HepG2 (cell line): ENCODE measurements at regions not wholly inside any gene's neighbourhood (a gene's known extent, or its start where the extent isn't known, plus 50 kb on each side); places are given as distances from the start of the nearest gene placed in this dataset.

Experiments
- ATAC-seq: fragments of 200-7000 bp; cut with Tn5 transposase; 3 replicates; pipeline ENCODE4 v1.9.1; 2020; ENCODE audit warnings: mild to moderate bottlenecking, moderate library complexity
- BruUV-seq: library from RNA; stranded (reverse); fragments of 400-500 nt; replicated peaks from 2 replicates; lab custom pipeline; 2021; lab: Mats Ljungman, UMichigan
- CTCF ChIA-PET: fragments of 300-600 bp; formaldehyde crosslinking; extraction: SDS; loops from one replicate; lab custom pipeline; 2021; ENCODE audit warnings: low total read pairs, inconsistent platforms, low intra/inter-chr PET ratio; lab: Yijun Ruan, JAX
- POLR2A ChIA-PET: fragments of 350-600 bp; sonication (Branson Sonifier 250); formaldehyde crosslinking; loops from one replicate; lab custom pipeline; 2020; ENCODE audit warnings: antibody characterized with exemption, inconsistent platforms; lab: Yijun Ruan, JAX
- DNase-seq: peaks from one replicate; pipeline ENCODE4 v3.0.0-alpha.2; 2015; ENCODE audit warnings: low spot score
- FAIRE-seq: peaks from 3 replicates; lab custom pipeline; 2011; peaks lifted over from hg19 to GRCh38; lab: Jason Lieb, UNC
- H2AFZ ChIP-seq: one replicate; pipeline ENCODE4 v1.6.1; 2011; ENCODE audit warnings: low read length, inconsistent platforms
- H3K27ac ChIP-seq: fragments of 300-600 bp; 3 replicates; pipeline ENCODE4 v1.8.0; 2011; ENCODE audit warnings: mixed run types, mild to moderate bottlenecking, mixed read lengths, low read length, inconsistent platforms; ENCODE audit not compliant: insufficient read depth; ENCODE audit errors: extremely low read length
- H3K27me3 ChIP-seq, 2 experiments: fragments of 200-600 bp in 1 of 2; 2 replicates in 1 of 2; 3 replicates in 1 of 2; pipeline versions ENCODE4 v1.6.0 to v1.8.0; 2011; ENCODE audit warnings: low read length in 2 of 2, mild to moderate bottlenecking in 2 of 2, moderate library complexity in 2 of 2, inconsistent platforms in 1 of 2; ENCODE audit not compliant: insufficient read depth in 2 of 2, control insufficient read depth in 1 of 2
- H3K36me3 ChIP-seq, 2 experiments: fragments of 200-600 bp in 1 of 2; replicated peaks in 1 of 2; 2 replicates in 1 of 2; 3 replicates in 1 of 2; pipeline versions ENCODE4 v1.5.1 to v1.8.0; 2011; ENCODE audit warnings: low read length in 2 of 2, inconsistent platforms in 1 of 2; ENCODE audit not compliant: insufficient read depth in 2 of 2, control insufficient read depth in 1 of 2
- H3K4me1 ChIP-seq: 2 replicates; pipeline ENCODE4 v1.5.1; 2012; ENCODE audit warnings: low read length, inconsistent platforms; ENCODE audit not compliant: insufficient read depth
- H3K4me2 ChIP-seq: 2 replicates; pipeline ENCODE4 v1.6.0; 2011; ENCODE audit warnings: low read depth, low read length, inconsistent platforms
- H3K4me3 ChIP-seq, 3 experiments: fragments of 200-600 bp in 1 of 3; sonication (generic), shearing (Covaris generic) in 1 of 3; replicated peaks in 1 of 3; 2 replicates each; pipeline ENCODE4 v1.5.1; 2011 to 2016; ENCODE audit warnings: low read length in 3 of 3, inconsistent platforms in 2 of 3, low read depth in 2 of 3, mild to moderate bottlenecking in 2 of 3, control low read depth in 1 of 3, mixed read lengths in 1 of 3; ENCODE audit not compliant: insufficient read depth in 1 of 3
- H3K79me2 ChIP-seq: one replicate; pipeline ENCODE4 v1.6.1; 2011; ENCODE audit warnings: low read length, inconsistent platforms; ENCODE audit not compliant: insufficient read depth
- H3K9ac ChIP-seq: 2 replicates; pipeline ENCODE4 v1.6.0; 2011; ENCODE audit warnings: mild to moderate bottlenecking, low read depth, low read length, inconsistent platforms; ENCODE audit not compliant: insufficient read depth
- H3K9me3 ChIP-seq: 2 replicates; pipeline ENCODE4 v1.5.1; 2012; ENCODE audit warnings: mild to moderate bottlenecking, low read length
- H4K20me1 ChIP-seq: 2 replicates; pipeline ENCODE4 v1.6.0; 2011; ENCODE audit warnings: inconsistent platforms, mild to moderate bottlenecking, low read length, moderate library complexity; ENCODE audit not compliant: insufficient read depth
- CHD4 ChIP-seq: fragments of 200-600 bp; sonication (generic); IDR thresholded peaks from 2 replicates; pipeline ENCODE4 v1.7.0; 2017; ENCODE audit warnings: mild to moderate bottlenecking, low read length, borderline replicate concordance
- FOXP1 ChIP-seq, 2 experiments: fragments of 450-650 bp in 1 of 2; IDR thresholded peaks; 2 replicates each; pipeline ENCODE4 v1.6.1; 2017 to 2018; ENCODE audit warnings: antibody characterized with exemption in 1 of 2
- HES4 ChIP-seq: sonication (generic); formaldehyde crosslinking; IDR thresholded peaks from 2 replicates; pipeline ENCODE4 v1.9.0; 2021; ENCODE audit warnings: mild to moderate bottlenecking, missing genetic modification reagents, borderline replicate concordance
- KDM5A ChIP-seq: fragments of 200-600 bp; sonication (generic); IDR thresholded peaks from 2 replicates; pipeline ENCODE4 v1.7.0; 2018; ENCODE audit warnings: antibody characterized with exemption, mild to moderate bottlenecking, low read length, borderline replicate concordance
- KLF12 ChIP-seq: sonication (generic); formaldehyde crosslinking; IDR thresholded peaks from 2 replicates; pipeline ENCODE4 v1.4.0; 2020; ENCODE audit warnings: missing genetic modification reagents, borderline replicate concordance
- KLF6 ChIP-seq: IDR thresholded peaks from 2 replicates; pipeline ENCODE4 v1.8.0; 2016; ENCODE audit warnings: missing biosample characterization, missing genetic modification reagents
- LCORL ChIP-seq, 2 experiments: fragments of 450-650 bp in 1 of 2; sonication (generic) in 1 of 2; formaldehyde crosslinking in 1 of 2; IDR thresholded peaks; 2 replicates each; pipeline versions ENCODE4 v1.5.0 to v1.6.1; 2017 to 2020; ENCODE audit warnings: antibody characterized with exemption in 1 of 2, missing genetic modification reagents in 1 of 2
- PAX8 ChIP-seq: sonication (generic); formaldehyde crosslinking; IDR thresholded peaks from 2 replicates; pipeline ENCODE4 v1.8.0; 2022; ENCODE audit warnings: mild to moderate bottlenecking, missing genetic modification reagents, borderline replicate concordance
- PCBP1 ChIP-seq: fragments of 200-400 bp; formaldehyde crosslinking; IDR thresholded peaks from 2 replicates; pipeline ENCODE4 v1.6.1; 2017; ENCODE audit warnings: mild to moderate bottlenecking, low read depth, low read length, borderline replicate concordance
- SIN3B ChIP-seq: fragments of 150-350 bp; IDR thresholded peaks from 2 replicates; pipeline ENCODE4 v1.6.1; 2014; ENCODE audit warnings: low read length
- THYN1 ChIP-seq: sonication (generic); formaldehyde crosslinking; IDR thresholded peaks from 2 replicates; pipeline ENCODE4 v1.8.1; 2023; ENCODE audit warnings: low read depth, mild to moderate bottlenecking, moderate library complexity, missing genetic modification reagents, borderline replicate concordance
- ZMYM4 ChIP-seq: sonication (generic); formaldehyde crosslinking; IDR thresholded peaks from 2 replicates; pipeline ENCODE4 v1.8.1; 2023; ENCODE audit warnings: mild to moderate bottlenecking, missing genetic modification reagents
- ZNF124 ChIP-seq: sonication (generic); formaldehyde crosslinking; IDR thresholded peaks from 2 replicates; pipeline ENCODE4 v1.4.0; 2020; ENCODE audit warnings: missing genetic modification reagents
- ZNF20 ChIP-seq: sonication (generic); formaldehyde crosslinking; IDR thresholded peaks from 2 replicates; pipeline ENCODE4 v1.4.0; 2020; ENCODE audit warnings: mild to moderate bottlenecking, moderate library complexity, missing genetic modification reagents
- ZNF501 ChIP-seq: sonication (generic); formaldehyde crosslinking; IDR thresholded peaks from 2 replicates; pipeline ENCODE4 v1.5.1; 2020; ENCODE audit warnings: mild to moderate bottlenecking, moderate library complexity, missing genetic modification reagents
- ZNF670 ChIP-seq: sonication (generic); formaldehyde crosslinking; IDR thresholded peaks from 2 replicates; pipeline ENCODE4 v1.8.0; 2022; ENCODE audit warnings: mild to moderate bottlenecking, missing genetic modification reagents, borderline replicate concordance
- ZSCAN20 ChIP-seq: sonication (generic); formaldehyde crosslinking; IDR thresholded peaks from 2 replicates; pipeline ENCODE4 v1.4.0; 2020; ENCODE audit warnings: missing genetic modification reagents, mild to moderate bottlenecking, borderline replicate concordance
- WGBS: methylation state at CpG from one replicate; pipeline ENCODE4 v1.1.6; 2017; ENCODE audit warnings: low lambda C conversion rate; 5-methylcytosine and 5-hydroxymethylcytosine counted together
- in situ Hi-C: cut with HindIII; loops from 2 replicates; pipeline ENCODE4 v1.10.0; 2017; ENCODE audit warnings: low pct_unique_long_range_greater_than_20kb; ENCODE audit not compliant: extremely low pct_ligation_motif_present
- intact Hi-C: fragments of 100-400 bp; cut with micrococcal nuclease; formaldehyde crosslinking; loops from one replicate; pipeline ENCODE4 v1.10.0; 2022; ENCODE audit not compliant: unreplicated experiment

DNA sequence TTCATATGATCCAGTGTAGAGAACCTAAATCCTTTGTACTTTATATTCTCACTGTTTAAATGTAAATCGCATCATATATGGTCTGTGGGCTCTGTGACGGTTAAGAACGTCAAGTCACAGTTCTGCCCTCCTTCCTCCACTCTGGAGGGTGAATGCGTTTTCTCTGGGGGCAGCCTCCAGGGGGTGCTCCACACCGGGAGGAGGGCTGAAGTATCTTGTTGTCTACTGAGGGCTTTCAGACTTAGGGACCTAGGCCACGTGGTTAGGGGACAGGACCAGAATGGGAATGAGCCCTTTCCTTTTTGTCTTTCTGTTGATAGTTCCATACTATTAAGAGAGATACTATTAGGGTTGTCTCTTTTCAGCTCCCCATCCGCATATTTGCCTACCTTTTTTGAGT, 504.9 kb downstream of the FGF9 start:
- in situ Hi-C loops = no loop called here
- BruUV-seq = no TSS peak
- POLR2A ChIA-PET = no interaction called here
- Histone ChIP-seq H3K4me3 (no peak overlapping the region), H3K79me2 (no peaks in the 10 kb centered on the region), H3K9ac (no peak overlapping the region), H3K36me3 (no peaks in the 10 kb centered on the region), H3K4me2 (no peak overlapping the region), H4K20me1 (no peaks in the 10 kb centered on the region), H2AFZ (no peak overlapping the region), H3K9me3 (no peaks in the 10 kb centered on the region), H3K27me3 (no peaks in the 10 kb centered on the region), H3K27ac (no peak overlapping the region), H3K4me1 (no peaks in the 10 kb centered on the region)
- no peak for TF ChIP-seq PCBP1
- TF ChIP-seq ZNF670 = no peak
- TF ChIP-seq PAX8 (CRISPR knock-in tag) = no peak
- no peak for TF ChIP-seq LCORL (IDR thresholded peaks at IDR 0.05)
- TF ChIP-seq LCORL (CRISPR knock-in tag; IDR thresholded peaks at IDR 0.05) = no peak
- no peak for TF ChIP-seq THYN1 (CRISPR knock-in tag)
- TF ChIP-seq ZNF124 (CRISPR knock-in tag) = no peak
- TF ChIP-seq KDM5A = no peak
- no peak for TF ChIP-seq FOXP1 (IDR thresholded peaks at IDR 0.05)
- no peak for TF ChIP-seq FOXP1 (CRISPR knock-in tag; IDR thresholded peaks at IDR 0.05)
- no peak for TF ChIP-seq ZSCAN20
- TF ChIP-seq ZNF501 (CRISPR knock-in tag) = no peak
- no peak for TF ChIP-seq ZNF20 (CRISPR knock-in tag)
- TF ChIP-seq ZMYM4 (CRISPR knock-in tag) = no peak
- TF ChIP-seq CHD4 = no peak
- TF ChIP-seq HES4 = no peak
- TF ChIP-seq KLF6 (CRISPR knock-in tag) = no peak
- no peak for TF ChIP-seq KLF12 (CRISPR knock-in tag)
- no peak for TF ChIP-seq SIN3B
- intact Hi-C loops = no loop called here
- no peak for ATAC-seq
- 15% methylated on average over 7 of the region's 7 CpGs for WGBS
- no peak for DNase-seq
- CTCF ChIA-PET = no interaction called here
- FAIRE-seq = no peak
